HEK293T (cell line): ENCODE measurements at regions not wholly inside any gene's neighbourhood (a gene's known extent, or its start where the extent isn't known, plus 50 kb on each side); places are given as distances from the start of the nearest gene placed in this dataset.

ENCODE experiments used
- CTCF ChIA-PET: fragments of 350-600 bp; formaldehyde crosslinking; extraction: SDS; loops from one replicate; lab custom pipeline; 2021; ENCODE audit warnings: antibody characterized with exemption, inconsistent platforms; lab: Yijun Ruan, JAX
- POLR2A ChIA-PET: fragments of 350-600 bp; formaldehyde crosslinking; extraction: SDS; loops from one replicate; lab custom pipeline; 2020; ENCODE audit warnings: antibody characterized with exemption, inconsistent platforms; lab: Yijun Ruan, JAX
- DNase-seq: peaks from one replicate; pipeline ENCODE4 v3.0.0; 2012; ENCODE audit warnings: mixed read lengths; ENCODE audit errors: extremely low spot score
- ARNT ChIP-seq: fragments of 450-650 bp; IDR thresholded peaks from 2 replicates; pipeline ENCODE4 v1.6.1; 2017; ENCODE audit warnings: mild to moderate bottlenecking
- BHLHE40 ChIP-seq: fragments of 450-650 bp; IDR thresholded peaks from 2 replicates; pipeline ENCODE4 v1.6.1; 2016; ENCODE audit warnings: mild to moderate bottlenecking, moderate library complexity, borderline replicate concordance
- CTBP1 ChIP-seq: fragments of 450-650 bp; IDR thresholded peaks from 2 replicates; pipeline ENCODE4 v1.6.1; 2016; ENCODE audit warnings: borderline replicate concordance
- ELF4 ChIP-seq: fragments of 450-650 bp; IDR thresholded peaks from 2 replicates; pipeline ENCODE4 v1.6.1; 2017; ENCODE audit warnings: antibody characterized with exemption
- FOXA1 ChIP-seq: fragments of 450-650 bp; IDR thresholded peaks from 2 replicates; pipeline ENCODE4 v1.6.1; 2016; ENCODE audit warnings: mild to moderate bottlenecking
- FOXK2 ChIP-seq: fragments of 450-650 bp; IDR thresholded peaks from 2 replicates; pipeline ENCODE4 v1.6.1; 2016; ENCODE audit warnings: mild to moderate bottlenecking
- FOXM1 ChIP-seq: fragments of 450-650 bp; IDR thresholded peaks from 2 replicates; pipeline ENCODE4 v1.6.1; 2017; ENCODE audit warnings: mild to moderate bottlenecking, borderline replicate concordance
- HDGF ChIP-seq: fragments of 450-650 bp; IDR thresholded peaks from 2 replicates; pipeline ENCODE4 v1.6.1; 2017; ENCODE audit warnings: antibody characterized with exemption, borderline replicate concordance
- L3MBTL2 ChIP-seq: fragments of 450-650 bp; conservative IDR thresholded peaks from 2 replicates; pipeline ENCODE4 v1.6.1; 2016; ENCODE audit warnings: mild to moderate bottlenecking
- LEF1 ChIP-seq: fragments of 450-650 bp; IDR thresholded peaks from 2 replicates; pipeline ENCODE4 v1.6.1; 2017; ENCODE audit warnings: mild to moderate bottlenecking, borderline replicate concordance
- NFRKB ChIP-seq: fragments of 450-650 bp; IDR thresholded peaks from 2 replicates; pipeline ENCODE4 v1.6.1; 2016; ENCODE audit warnings: mild to moderate bottlenecking, moderate library complexity
- SP1 ChIP-seq: fragments of 450-650 bp; IDR thresholded peaks from 2 replicates; pipeline ENCODE4 v1.6.1; 2017
- SUZ12 ChIP-seq: fragments of 450-650 bp; IDR thresholded peaks from 2 replicates; pipeline ENCODE4 v1.6.1; 2016; ENCODE audit warnings: mild to moderate bottlenecking
- TARDBP ChIP-seq: fragments of 450-650 bp; IDR thresholded peaks from 2 replicates; pipeline ENCODE4 v1.6.1; 2016
- ZNF384 ChIP-seq: fragments of 450-650 bp; IDR thresholded peaks from 2 replicates; pipeline ENCODE4 v1.6.1; 2016
- TF ChIP-seq, protein P1 (sequence below): fragments of 450-650 bp; IDR thresholded peaks from 2 replicates; pipeline ENCODE4 v1.6.1; 2016

DNA sequence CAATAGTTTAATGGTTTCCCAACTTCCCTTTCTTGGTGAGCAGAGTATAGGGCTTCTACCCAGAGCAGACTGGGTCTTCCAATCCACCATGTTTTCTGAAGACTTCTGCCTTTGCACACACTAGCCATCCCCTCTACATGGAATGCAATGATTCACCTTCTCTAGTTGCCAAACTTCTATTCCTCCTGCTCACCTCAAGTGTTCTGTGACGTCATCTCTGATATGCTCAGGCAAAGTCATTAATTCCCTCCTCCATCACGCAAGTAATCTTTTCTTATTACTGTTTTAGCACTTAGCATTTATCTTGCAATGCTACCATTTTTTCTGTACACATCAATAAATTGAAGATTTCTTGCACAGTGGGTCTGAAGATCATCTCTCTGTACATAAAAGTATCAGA, 174.2 kb downstream of the RBM26 start:
- TF ChIP-seq SUZ12: no peak
- TF ChIP-seq FOXK2: no peak
- TF ChIP-seq, protein P1, sequence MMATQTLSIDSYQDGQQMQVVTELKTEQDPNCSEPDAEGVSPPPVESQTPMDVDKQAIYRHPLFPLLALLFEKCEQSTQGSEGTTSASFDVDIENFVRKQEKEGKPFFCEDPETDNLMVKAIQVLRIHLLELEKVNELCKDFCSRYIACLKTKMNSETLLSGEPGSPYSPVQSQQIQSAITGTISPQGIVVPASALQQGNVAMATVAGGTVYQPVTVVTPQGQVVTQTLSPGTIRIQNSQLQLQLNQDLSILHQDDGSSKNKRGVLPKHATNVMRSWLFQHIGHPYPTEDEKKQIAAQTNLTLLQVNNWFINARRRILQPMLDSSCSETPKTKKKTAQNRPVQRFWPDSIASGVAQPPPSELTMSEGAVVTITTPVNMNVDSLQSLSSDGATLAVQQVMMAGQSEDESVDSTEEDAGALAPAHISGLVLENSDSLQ: no peak
- TF ChIP-seq ARNT: no peak
- no peak for TF ChIP-seq HDGF
- TF ChIP-seq FOXM1: no peak
- no peak for TF ChIP-seq CTBP1
- POLR2A ChIA-PET: no interaction called here
- DNase-seq: no peak
- CTCF ChIA-PET: interaction anchor here (0.7 kb wide), 1 partner anchor 1977 kb away, joined by 3 read pairs; no protein-coding TSS in a partner anchor

DNA sequence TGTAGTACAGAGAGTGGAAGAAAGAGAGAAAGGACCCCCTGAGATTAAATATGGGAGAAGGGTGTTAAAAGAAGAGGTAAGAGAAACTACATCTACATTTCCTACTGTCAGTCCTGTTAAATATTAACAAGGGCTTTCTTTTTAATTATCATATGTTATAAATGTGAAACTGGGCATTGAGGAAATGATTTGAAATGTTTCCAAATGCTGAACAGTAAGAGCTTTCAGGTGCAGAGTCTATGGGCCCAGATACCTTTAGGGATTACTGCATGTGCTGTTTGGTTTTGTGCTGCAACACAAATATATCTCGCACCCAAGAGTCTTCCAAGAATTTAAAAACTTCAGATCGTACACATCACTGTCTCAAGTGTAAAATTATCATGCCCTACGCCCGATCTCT, 176.3 kb downstream of the RBM26 start:
- DNase-seq: no peak
- ChIA-PET CTCF (no interaction called here), POLR2A (no interaction called here)
- TF ChIP-seq SP1 (no peak), FOXA1 (no peak), FOXM1 (no peak), TARDBP (no peak), NFRKB (no peak), FOXK2 (no peak), ZNF384 (no peak), ARNT (no peak)

DNA sequence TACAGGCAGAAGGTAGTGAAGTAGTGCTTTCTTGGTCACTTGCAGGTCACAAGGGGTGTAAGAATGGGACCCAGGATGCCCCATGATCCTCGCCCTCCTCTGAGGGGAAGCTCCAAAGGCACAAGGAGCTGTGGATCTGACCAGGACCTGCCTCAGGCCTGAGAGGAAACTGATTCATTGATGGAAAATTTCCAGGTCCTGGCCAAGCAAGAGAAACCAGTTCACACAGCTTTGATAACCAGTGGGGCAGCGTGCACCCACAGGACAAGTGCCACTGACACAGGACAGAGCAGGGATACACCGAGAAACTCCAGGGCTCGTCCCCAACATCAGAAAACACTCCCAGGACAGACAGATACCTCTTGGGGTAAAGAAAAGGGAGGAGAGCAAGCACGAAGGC, 177.1 kb downstream of the RBM26 start:
- DNase-seq: no peak
- POLR2A ChIA-PET: no interaction called here
- CTCF ChIA-PET: interaction anchor here (0.6 to 2.5 kb wide), 2 partner anchors 9 to 19 kb away, joined by 4 to 14 read pairs; no protein-coding TSS in a partner anchor
- TF ChIP-seq L3MBTL2 (no peak), LEF1 (no peak), NFRKB (no peak), ELF4 (no peak), BHLHE40 (no peak), FOXK2 (no peak), FOXA1 (no peak), HDGF (no peak)
- TF ChIP-seq, protein P1: no peak

DNA sequence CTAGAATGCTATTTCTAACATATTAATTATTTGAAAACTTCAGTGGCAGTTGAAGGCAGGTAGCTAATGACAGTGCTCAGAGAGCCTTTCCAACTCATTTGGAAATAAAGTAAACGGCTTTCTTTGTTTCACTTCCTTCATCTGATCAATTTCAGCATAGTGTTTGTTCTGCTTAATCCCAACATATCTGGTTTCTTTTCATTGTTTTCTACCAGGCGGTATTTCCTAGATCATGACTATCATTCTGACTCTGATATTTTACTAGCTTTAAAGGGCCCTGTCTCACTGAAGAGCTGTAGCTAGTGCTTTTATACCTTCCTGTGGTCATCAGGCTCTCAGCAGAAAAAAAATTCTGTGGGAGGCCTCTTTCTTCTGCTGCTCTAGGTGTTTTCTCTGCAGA, 178.6 kb downstream of the RBM26 start:
- TF ChIP-seq LEF1 (no peak), FOXK2 (no peak), CTBP1 (no peak), FOXM1 (no peak), ARNT (no peak), ZNF384 (no peak), FOXA1 (no peak), HDGF (no peak), BHLHE40 (no peak), ELF4 (no peak), L3MBTL2 (no peak)
- TF ChIP-seq, protein P1: no peak
- CTCF ChIA-PET: interaction anchor here (0.8 to 2.5 kb wide), 4 partner anchors 11 to 166 kb away, joined by 3 to 14 read pairs (median 4); no protein-coding TSS in a partner anchor
- POLR2A ChIA-PET: no interaction called here
- DNase-seq: no peak

DNA sequence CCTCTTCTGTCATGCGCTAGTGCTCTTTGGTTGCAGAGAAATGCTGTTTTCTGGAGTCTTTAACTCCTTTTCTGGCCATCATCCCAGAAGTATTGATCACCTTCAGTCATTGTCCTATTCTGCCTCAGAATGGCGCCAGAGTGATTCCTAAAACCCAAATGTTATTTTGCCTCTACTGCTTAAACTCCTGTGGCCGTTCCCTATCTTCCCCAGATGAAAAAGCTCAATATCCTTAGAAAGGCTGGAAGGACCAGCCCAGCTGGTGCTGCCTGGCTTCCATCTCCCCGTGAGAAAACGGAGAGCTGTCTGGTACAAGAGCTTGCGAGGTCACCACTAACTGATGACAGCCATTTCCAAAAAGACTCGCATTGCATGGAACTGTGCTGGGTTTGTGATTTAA, 179.1 kb downstream of the RBM26 start:
- POLR2A ChIA-PET: no interaction called here

DNA sequence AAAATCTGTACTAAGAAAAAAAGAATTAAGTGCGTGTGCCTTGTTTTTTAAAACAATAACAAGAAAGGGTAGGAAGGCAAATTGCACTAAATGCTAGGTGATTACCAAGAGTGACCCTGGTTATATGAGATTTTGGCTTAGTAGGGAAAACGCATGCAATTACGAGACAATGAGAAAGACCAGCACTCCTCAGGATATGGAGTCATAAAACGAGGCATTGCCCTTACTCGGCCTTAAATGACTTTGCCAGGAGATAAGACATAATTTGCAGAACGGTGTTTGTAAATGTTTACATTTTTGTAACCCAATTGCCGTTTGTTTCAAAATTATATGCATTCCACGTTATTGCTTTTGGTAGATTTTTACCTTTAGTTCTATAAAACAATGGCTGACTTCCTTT, 179.8 kb downstream of the RBM26 start:
- CTCF ChIA-PET: interaction anchor here (0.6 to 0.8 kb wide), 5 partner anchors 15 to 404 kb away, joined by 3 to 4 read pairs (median 3); no protein-coding TSS in a partner anchor
- TF ChIP-seq NFRKB: no peak
- DNase-seq: peak; percentile 61
- POLR2A ChIA-PET: no interaction called here

More for the DNA sequence above, 179.1 kb downstream of the RBM26 start:
- peak; percentile 50 for DNase-seq
- TF ChIP-seq ELF4 (no peak), NFRKB (no peak), SP1 (no peak), FOXA1 (no peak), SUZ12 (no peak), LEF1 (no peak)
- CTCF ChIA-PET: interaction anchor here (0.6 to 2.5 kb wide), 5 partner anchors 11 to 403 kb away, joined by 3 to 14 read pairs (median 4); no protein-coding TSS in a partner anchor

DNA sequence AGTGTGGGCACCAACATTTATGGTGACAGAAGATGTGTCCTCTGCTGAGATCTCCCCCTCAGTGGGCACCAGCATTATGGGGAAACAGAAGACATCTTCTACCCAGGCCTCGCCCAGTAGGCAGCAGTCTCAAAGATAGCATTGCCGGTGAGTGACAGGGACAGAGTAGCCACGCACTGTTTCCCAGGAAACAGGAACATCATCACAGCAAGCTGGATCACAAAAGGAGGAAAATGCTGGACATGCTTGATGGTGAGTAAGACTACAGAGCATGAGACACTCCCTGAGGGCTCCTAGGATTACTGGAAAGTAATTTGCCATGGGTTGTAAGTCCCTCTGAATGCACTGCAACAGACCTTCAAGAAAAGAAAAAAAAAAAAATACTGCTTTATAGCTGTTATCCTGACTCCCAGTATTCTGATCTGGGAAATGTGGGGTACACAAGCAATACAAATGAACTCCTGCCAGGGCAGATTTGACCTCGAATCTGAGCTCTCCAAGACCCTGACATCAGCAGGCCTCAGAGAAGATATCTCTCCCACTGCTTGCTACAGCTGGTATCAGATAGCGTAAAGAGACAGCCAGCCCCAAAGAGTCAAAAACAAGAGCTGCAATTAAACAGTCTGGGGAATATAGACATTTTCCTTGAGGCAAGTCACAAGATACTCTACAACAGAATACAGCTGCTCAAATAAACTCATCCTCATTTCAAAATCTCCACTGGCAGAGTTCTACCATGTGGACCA, 180.4 kb downstream of the RBM26 start:
- ChIA-PET POLR2A (interaction anchor here (0.7 kb wide), 1 partner anchor 587 kb away, joined by 3 read pairs; no protein-coding TSS in a partner anchor), CTCF (interaction anchor here (0.5 to 0.8 kb wide), 5 partner anchors 16 to 1254 kb away, joined by 3 to 4 read pairs (median 3); no protein-coding TSS in a partner anchor)
- DNase-seq: no peak
- TF ChIP-seq, protein P1: peak; percentile 67; the same call in 1 of the 2 replicates
- no peak for TF ChIP-seq ELF4
